ENCODE measurements at regions not wholly inside any gene's neighbourhood (a gene's known extent, or its start where the extent isn't known, plus 50 kb on each side); places are given as distances from the start of the nearest gene placed in this dataset.

- H3K27me3 ChIP-seq (replicated peaks), result no peaks in the 10 kb centered on the region
- no peak overlapping the region for H3K4me3 ChIP-seq (ENCODE audit: low read depth, low read length)
- in situ Hi-C loops (cut with HindIII; ENCODE audit: low pct_ligation_motif_present, low sequenced_read_pairs), result no loop called here
- H3K36me3 ChIP-seq (replicated peaks), result no peaks in the 10 kb centered on the region
- no peak for TF ChIP-seq CTCF (IDR thresholded peaks at IDR 0.05; ENCODE audit: low read depth, low read length, missing control alignments)
- no peak for DNase-seq
- H3K27ac ChIP-seq, result no peak overlapping the region
These were observed 257.1 kb downstream of the PHLDA1 start for GRCh38 chr12:75774261-75775052.

DNA sequence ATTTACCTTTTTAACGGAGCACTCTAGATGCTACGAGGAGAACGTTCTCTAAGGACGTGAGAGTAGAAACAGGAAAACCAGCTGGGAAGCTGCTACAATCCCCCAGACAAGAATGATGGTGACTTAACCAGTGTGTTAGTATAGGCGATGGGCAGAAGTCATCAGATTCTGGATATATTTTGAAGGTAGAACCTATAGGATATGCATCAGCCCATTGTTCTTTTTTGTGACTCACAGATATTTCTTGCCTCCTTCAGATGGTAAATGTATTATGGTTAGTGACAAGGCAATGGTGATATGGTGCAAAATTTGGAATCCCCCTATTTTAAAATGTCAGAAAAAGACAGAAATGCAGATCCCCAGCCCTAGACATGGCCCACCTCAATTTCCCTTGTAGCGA, 258.2 kb downstream of the PHLDA1 start:
- in situ Hi-C loops (cut with HindIII; ENCODE audit: low pct_ligation_motif_present, low sequenced_read_pairs), result no loop called here

GRCh38 chr12:75771023-75771422, 259.6 kb upstream of the KRR1 start:
- TF ChIP-seq CTCF (IDR thresholded peaks at IDR 0.05; ENCODE audit: low read depth, low read length, missing control alignments), result no peak
- H3K27ac ChIP-seq, result no peak overlapping the region

More for the DNA sequence above, 258.2 kb downstream of the PHLDA1 start:
- Histone ChIP-seq H3K4me3 (ENCODE audit: low read depth, low read length) (no peak overlapping the region), H3K27ac (no peak overlapping the region), H3K27me3 (replicated peaks) (no peaks in the 10 kb centered on the region), H3K36me3 (replicated peaks) (no peaks in the 10 kb centered on the region)
- no peak for TF ChIP-seq CTCF (IDR thresholded peaks at IDR 0.05; ENCODE audit: low read depth, low read length, missing control alignments)
- no peak for DNase-seq

DNA sequence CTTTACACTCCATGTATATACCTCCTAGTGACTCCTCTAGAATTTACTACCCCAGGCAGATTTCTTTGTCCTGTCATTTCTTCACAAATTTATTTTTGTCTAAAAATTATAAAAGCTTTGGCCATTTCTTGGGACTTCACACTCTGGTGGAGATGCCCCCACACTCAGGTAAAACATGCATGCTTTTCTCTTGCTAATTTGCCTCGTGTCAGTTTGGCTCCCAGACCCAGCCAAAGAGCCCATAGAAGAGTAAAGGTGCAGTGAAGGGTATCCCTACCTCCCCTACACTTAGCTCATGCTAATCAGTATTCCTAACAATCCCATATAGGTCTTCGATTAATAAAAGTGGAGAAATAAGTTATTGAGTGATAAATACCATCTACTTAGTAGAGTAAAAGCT, 256.5 kb upstream of the KRR1 start:
- Histone ChIP-seq H3K27me3 (replicated peaks) (no peaks in the 10 kb centered on the region), H3K27ac (no peak overlapping the region), H3K4me3 (ENCODE audit: low read depth, low read length) (no peak overlapping the region), H3K36me3 (replicated peaks) (no peaks in the 10 kb centered on the region)
- DNase-seq, result no peak
- no peak for TF ChIP-seq CTCF (IDR thresholded peaks at IDR 0.05; ENCODE audit: low read depth, low read length, missing control alignments)
- in situ Hi-C loops (cut with HindIII; ENCODE audit: low pct_ligation_motif_present, low sequenced_read_pairs), result no loop called here

More at GRCh38 chr12:75771023-75771422, 259.6 kb upstream of the KRR1 start:
- in situ Hi-C loops (cut with HindIII; ENCODE audit: low pct_ligation_motif_present, low sequenced_read_pairs), result no loop called here
- no peak for DNase-seq
- Histone ChIP-seq H3K4me3 (ENCODE audit: low read depth, low read length) (no peak overlapping the region), H3K27me3 (replicated peaks) (no peaks in the 10 kb centered on the region), H3K36me3 (replicated peaks) (no peaks in the 10 kb centered on the region)

DNA sequence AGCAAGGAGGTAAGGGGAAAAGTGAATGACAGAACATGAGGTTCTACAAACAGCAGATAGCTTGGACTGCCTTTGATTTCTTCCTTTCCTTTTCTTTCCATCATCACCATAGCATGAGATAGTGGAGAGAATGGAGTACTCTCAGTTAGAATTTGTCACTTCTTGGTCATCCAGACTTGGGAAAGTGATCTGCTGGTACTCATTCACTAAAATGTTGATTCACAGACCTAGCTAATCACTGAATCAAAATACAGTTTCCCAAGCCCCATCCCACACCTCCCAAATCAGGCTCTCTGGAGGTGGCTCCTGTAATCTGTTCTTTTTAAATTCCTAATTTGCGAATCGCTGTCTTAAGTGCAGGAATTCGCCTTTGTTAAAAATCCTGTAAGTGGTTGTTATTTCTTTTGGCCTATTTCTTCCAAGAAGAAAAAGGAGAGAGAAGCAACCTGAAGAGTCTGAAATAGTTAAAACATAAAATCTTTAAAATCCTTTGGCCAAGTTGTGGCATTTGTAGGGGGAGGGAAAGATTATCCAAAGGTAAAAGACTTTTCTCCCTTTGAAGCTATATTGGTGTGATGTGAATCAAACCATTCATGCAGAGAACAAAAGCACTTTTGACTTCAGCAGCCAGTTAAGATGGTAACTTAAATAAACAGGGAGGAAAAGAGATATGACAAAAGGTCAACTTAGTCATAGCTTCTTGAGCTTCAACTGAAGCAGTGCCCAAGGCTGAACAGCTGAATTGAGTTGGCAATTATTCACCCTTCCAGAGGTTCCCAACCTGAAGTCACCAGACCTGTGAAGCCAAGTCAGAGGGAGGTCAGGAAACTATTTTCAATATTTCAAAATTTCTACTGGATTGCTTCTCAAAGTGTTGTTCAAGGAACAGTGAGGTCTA, 255.1 kb upstream of the KRR1 start:
- peak; percentile 38 for DNase-seq
- H3K4me3 ChIP-seq (ENCODE audit: low read depth, low read length), result no peak overlapping the region
- in situ Hi-C loops (cut with HindIII; ENCODE audit: low pct_ligation_motif_present, low sequenced_read_pairs), result no loop called here
- no peak for TF ChIP-seq CTCF (IDR thresholded peaks at IDR 0.05; ENCODE audit: low read depth, low read length, missing control alignments)
- no peaks in the 10 kb centered on the region for H3K27me3 ChIP-seq (replicated peaks)
- H3K36me3 ChIP-seq (replicated peaks), result no peaks in the 10 kb centered on the region
- peak overlapping the region; percentile 61 for H3K27ac ChIP-seq
